Chondrocyte (in vitro differentiated cells): ENCODE measurements at regions not wholly inside any gene's neighbourhood (a gene's known extent, or its start where the extent isn't known, plus 50 kb on each side); places are given as distances from the start of the nearest gene placed in this dataset.

Source experiments
- DNase-seq: peaks from one replicate; pipeline ENCODE4 v3.0.0; 2021; ENCODE audit warnings: mixed read lengths, low spot score
- H3K27ac Mint-ChIP-seq: one replicate; pipeline ENCODE4 v1.8.0; 2021; ENCODE audit warnings: mild to moderate bottlenecking, moderate library complexity, mixed read lengths; ENCODE audit not compliant: unreplicated experiment
- H3K27me3 Mint-ChIP-seq: 2 replicates; pipeline ENCODE4 v1.8.0; 2021; ENCODE audit warnings: low read depth, mixed read lengths
- H3K36me3 Mint-ChIP-seq: 2 replicates; pipeline ENCODE4 v1.8.0; 2021; ENCODE audit warnings: low read depth, mixed read lengths
- H3K4me1 Mint-ChIP-seq: 2 replicates; pipeline ENCODE4 v1.8.0; 2021; ENCODE audit warnings: low read depth, mild to moderate bottlenecking, mixed read lengths
- H3K4me3 Mint-ChIP-seq: one replicate; pipeline ENCODE4 v1.8.0; 2021; ENCODE audit warnings: mild to moderate bottlenecking, moderate library complexity, mixed read lengths; ENCODE audit not compliant: unreplicated experiment
- H3K9me3 Mint-ChIP-seq: 2 replicates; pipeline ENCODE4 v1.8.0; 2021; ENCODE audit warnings: low read depth, mixed read lengths
- CTCF ChIP-seq: fragments of 200-600 bp; sonication (generic); IDR thresholded peaks from 2 replicates; pipeline ENCODE4 v1.5.0; 2021; ENCODE audit warnings: antibody characterized with exemption, mild to moderate bottlenecking, moderate library complexity

GRCh38 chr11:131145791-131146190, 224.6 kb upstream of the NTM start:
- no peaks in the 10 kb centered on the region for H3K27me3 Mint-ChIP-seq
- no peaks in the 10 kb centered on the region for H3K9me3 Mint-ChIP-seq
- TF ChIP-seq CTCF = no peak
- DNase-seq = no peak
- no peaks in the 10 kb centered on the region for H3K4me1 Mint-ChIP-seq
- H3K27ac Mint-ChIP-seq = no peak overlapping the region
- H3K36me3 Mint-ChIP-seq = no peaks in the 10 kb centered on the region
- no peak overlapping the region for H3K4me3 Mint-ChIP-seq

GRCh38 chr11:131146827-131147490, 223.5 kb upstream of the NTM start:
- Mint-ChIP-seq H3K36me3 (no peaks in the 10 kb centered on the region), H3K4me3 (no peak overlapping the region), H3K27ac (no peak overlapping the region), H3K27me3 (peaks cover 6% of the 10 kb centered on the region), H3K4me1 (no peaks in the 10 kb centered on the region), H3K9me3 (no peaks in the 10 kb centered on the region)
- TF ChIP-seq CTCF = no peak
- DNase-seq = no peak

GRCh38 chr11:131154351-131154750, 216.1 kb upstream of the NTM start:
- no peak for DNase-seq
- no peak for TF ChIP-seq CTCF
- H3K27ac Mint-ChIP-seq = no peak overlapping the region
- peaks cover 9% of the 10 kb centered on the region for H3K27me3 Mint-ChIP-seq
- H3K4me1 Mint-ChIP-seq = no peaks in the 10 kb centered on the region
- H3K4me3 Mint-ChIP-seq = no peak overlapping the region
- H3K9me3 Mint-ChIP-seq = no peaks in the 10 kb centered on the region
- no peaks in the 10 kb centered on the region for H3K36me3 Mint-ChIP-seq

- no peaks in the 10 kb centered on the region for H3K36me3 Mint-ChIP-seq
- no peaks in the 10 kb centered on the region for H3K9me3 Mint-ChIP-seq
- no peak overlapping the region for H3K4me3 Mint-ChIP-seq
- H3K27ac Mint-ChIP-seq = no peak overlapping the region
- TF ChIP-seq CTCF = no peak
- H3K4me1 Mint-ChIP-seq = no peaks in the 10 kb centered on the region
- no peak for DNase-seq
- H3K27me3 Mint-ChIP-seq = peaks cover 20% of the 10 kb centered on the region
Observed at GRCh38 chr11:131157678-131158077, 212.7 kb upstream of the NTM start.

GRCh38 chr11:131160846-131161245, 209.6 kb upstream of the NTM start:
- H3K27ac Mint-ChIP-seq = no peak overlapping the region
- no peak for TF ChIP-seq CTCF
- no peaks in the 10 kb centered on the region for H3K4me1 Mint-ChIP-seq
- no peak for DNase-seq
- no peaks in the 10 kb centered on the region for H3K9me3 Mint-ChIP-seq
- no peak overlapping the region for H3K4me3 Mint-ChIP-seq
- H3K36me3 Mint-ChIP-seq = no peaks in the 10 kb centered on the region
- peaks cover 17% of the 10 kb centered on the region for H3K27me3 Mint-ChIP-seq
